ENCODE measurements at regions not wholly inside any gene's neighbourhood (a gene's known extent, or its start where the extent isn't known, plus 50 kb on each side); places are given as distances from the start of the nearest gene placed in this dataset.

DNA sequence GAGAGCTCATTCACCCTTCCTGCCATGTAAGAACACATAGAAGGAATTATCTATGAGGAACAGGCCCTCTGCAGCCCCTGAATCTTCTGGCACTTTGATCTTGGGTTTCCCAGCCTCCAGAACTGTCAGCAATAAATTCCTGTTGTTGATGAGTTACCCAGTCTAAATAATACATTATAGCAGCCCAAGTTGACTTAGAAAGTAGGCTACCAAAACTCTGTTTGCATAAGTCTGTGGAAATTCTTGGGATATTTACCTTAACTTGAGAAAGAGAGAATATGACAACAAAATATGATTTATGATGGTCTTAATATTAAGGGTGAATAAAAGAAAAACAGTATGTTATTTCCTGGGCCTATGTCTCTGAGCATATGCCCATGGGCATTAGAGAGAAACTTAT lies 433.0 kb upstream of the LMO3 start:
- no peaks in the 10 kb centered on the region for H3K79me2 ChIP-seq (ENCODE audit: insufficient read depth, low read length)
- no peak for TF ChIP-seq EZH2phosphoT487 (IDR thresholded peaks at IDR 0.05; ENCODE audit: borderline replicate concordance)
- TF ChIP-seq, protein P1, sequence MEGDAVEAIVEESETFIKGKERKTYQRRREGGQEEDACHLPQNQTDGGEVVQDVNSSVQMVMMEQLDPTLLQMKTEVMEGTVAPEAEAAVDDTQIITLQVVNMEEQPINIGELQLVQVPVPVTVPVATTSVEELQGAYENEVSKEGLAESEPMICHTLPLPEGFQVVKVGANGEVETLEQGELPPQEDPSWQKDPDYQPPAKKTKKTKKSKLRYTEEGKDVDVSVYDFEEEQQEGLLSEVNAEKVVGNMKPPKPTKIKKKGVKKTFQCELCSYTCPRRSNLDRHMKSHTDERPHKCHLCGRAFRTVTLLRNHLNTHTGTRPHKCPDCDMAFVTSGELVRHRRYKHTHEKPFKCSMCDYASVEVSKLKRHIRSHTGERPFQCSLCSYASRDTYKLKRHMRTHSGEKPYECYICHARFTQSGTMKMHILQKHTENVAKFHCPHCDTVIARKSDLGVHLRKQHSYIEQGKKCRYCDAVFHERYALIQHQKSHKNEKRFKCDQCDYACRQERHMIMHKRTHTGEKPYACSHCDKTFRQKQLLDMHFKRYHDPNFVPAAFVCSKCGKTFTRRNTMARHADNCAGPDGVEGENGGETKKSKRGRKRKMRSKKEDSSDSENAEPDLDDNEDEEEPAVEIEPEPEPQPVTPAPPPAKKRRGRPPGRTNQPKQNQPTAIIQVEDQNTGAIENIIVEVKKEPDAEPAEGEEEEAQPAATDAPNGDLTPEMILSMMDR (conservative IDR thresholded peaks at IDR 0.05; ENCODE audit: low read length) = no peak
- H3K9me3 ChIP-seq (ENCODE audit: insufficient read depth, low read depth, low read length) = no peaks in the 10 kb centered on the region
- no peak overlapping the region for H3K4me3 ChIP-seq (ENCODE audit: low read length, poor library complexity, severe bottlenecking)
- no peaks in the 10 kb centered on the region for H3K27me3 ChIP-seq (ENCODE audit: insufficient read depth, low read length, poor library complexity, severe bottlenecking)
- H4K20me1 ChIP-seq (ENCODE audit: insufficient read depth, low read length, poor library complexity, severe bottlenecking) = no peaks in the 10 kb centered on the region
- H3K36me3 ChIP-seq (ENCODE audit: insufficient read depth, low read length) = no peaks in the 10 kb centered on the region
- no peaks in the 10 kb centered on the region for H3F3A ChIP-seq (ENCODE audit: low read depth)
- H3K4me2 ChIP-seq (ENCODE audit: low read depth, low read length, poor library complexity, severe bottlenecking) = no peak overlapping the region
- no peaks in the 10 kb centered on the region for H3K9me2 ChIP-seq (replicated peaks; ENCODE audit: low read depth, low read length)
- H3K4me1 ChIP-seq (ENCODE audit: insufficient read depth, low read length, poor library complexity, severe bottlenecking) = no peaks in the 10 kb centered on the region
- no peak overlapping the region for H2AFZ ChIP-seq (ENCODE audit: low read length)
- H3K9ac ChIP-seq (ENCODE audit: low read depth, low read length, poor library complexity, severe bottlenecking) = no peak overlapping the region

GRCh38 chr12:17035372-17035771 lies 429.4 kb upstream of the LMO3 start:
- Histone ChIP-seq H3K4me2 (ENCODE audit: low read depth, low read length, poor library complexity, severe bottlenecking) (no peak overlapping the region), H3K4me1 (ENCODE audit: insufficient read depth, low read length, poor library complexity, severe bottlenecking) (no peaks in the 10 kb centered on the region), H3K9ac (ENCODE audit: low read depth, low read length, poor library complexity, severe bottlenecking) (no peak overlapping the region), H3K9me2 (replicated peaks; ENCODE audit: low read depth, low read length) (no peaks in the 10 kb centered on the region), H2AFZ (ENCODE audit: low read length) (no peak overlapping the region), H4K20me1 (ENCODE audit: insufficient read depth, low read length, poor library complexity, severe bottlenecking) (no peaks in the 10 kb centered on the region), H3F3A (ENCODE audit: low read depth) (no peaks in the 10 kb centered on the region), H3K4me3 (ENCODE audit: low read length, poor library complexity, severe bottlenecking) (no peak overlapping the region), H3K9me3 (ENCODE audit: insufficient read depth, low read depth, low read length) (no peaks in the 10 kb centered on the region), H3K27me3 (ENCODE audit: insufficient read depth, low read length, poor library complexity, severe bottlenecking) (no peaks in the 10 kb centered on the region), H3K36me3 (ENCODE audit: insufficient read depth, low read length) (no peaks in the 10 kb centered on the region), H3K79me2 (ENCODE audit: insufficient read depth, low read length) (no peaks in the 10 kb centered on the region)
- TF ChIP-seq, protein P1 (conservative IDR thresholded peaks at IDR 0.05; ENCODE audit: low read length) = no peak
- no peak for TF ChIP-seq EZH2phosphoT487 (IDR thresholded peaks at IDR 0.05; ENCODE audit: borderline replicate concordance)

- no peaks in the 10 kb centered on the region for H3K27me3 ChIP-seq (ENCODE audit: insufficient read depth, low read length, poor library complexity, severe bottlenecking)
- no peaks in the 10 kb centered on the region for H3K4me1 ChIP-seq (ENCODE audit: insufficient read depth, low read length, poor library complexity, severe bottlenecking)
- H3F3A ChIP-seq (ENCODE audit: low read depth) = no peaks in the 10 kb centered on the region
- no peak overlapping the region for H3K4me3 ChIP-seq (ENCODE audit: low read length, poor library complexity, severe bottlenecking)
- H4K20me1 ChIP-seq (ENCODE audit: insufficient read depth, low read length, poor library complexity, severe bottlenecking) = no peaks in the 10 kb centered on the region
- H3K36me3 ChIP-seq (ENCODE audit: insufficient read depth, low read length) = no peaks in the 10 kb centered on the region
- H2AFZ ChIP-seq (ENCODE audit: low read length) = no peak overlapping the region
- H3K79me2 ChIP-seq (ENCODE audit: insufficient read depth, low read length) = no peaks in the 10 kb centered on the region
- TF ChIP-seq EZH2phosphoT487 (IDR thresholded peaks at IDR 0.05; ENCODE audit: borderline replicate concordance) = no peak
- TF ChIP-seq, protein P1 (conservative IDR thresholded peaks at IDR 0.05; ENCODE audit: low read length) = no peak
- no peaks in the 10 kb centered on the region for H3K9me2 ChIP-seq (replicated peaks; ENCODE audit: low read depth, low read length)
- H3K9ac ChIP-seq (ENCODE audit: low read depth, low read length, poor library complexity, severe bottlenecking) = no peak overlapping the region
- no peak overlapping the region for H3K4me2 ChIP-seq (ENCODE audit: low read depth, low read length, poor library complexity, severe bottlenecking)
- no peaks in the 10 kb centered on the region for H3K9me3 ChIP-seq (ENCODE audit: insufficient read depth, low read depth, low read length)
These were observed 424.4 kb upstream of the LMO3 start for GRCh38 chr12:17030338-17030737.
